PC-3 (cell line): ENCODE measurements at regions not wholly inside any gene's neighbourhood (a gene's known extent, or its start where the extent isn't known, plus 50 kb on each side); places are given as distances from the start of the nearest gene placed in this dataset.

Source experiments
- ATAC-seq: fragments of 200-7000 bp; cut with Tn5 transposase; 2 replicates; pipeline ENCODE4 v1.9.1; 2020; ENCODE audit warnings: mild to moderate bottlenecking, moderate library complexity
- BruUV-seq: library from RNA; stranded (reverse); fragments of 400-500 nt; replicated peaks from 2 replicates; lab custom pipeline; 2021; lab: Mats Ljungman, UMichigan
- CTCF ChIA-PET: fragments of 300-600 bp; sonication (Branson Sonifier 250); formaldehyde crosslinking; loops from one replicate; lab custom pipeline; 2022; ENCODE audit warnings: antibody characterized with exemption; lab: Charles Lee
- POLR2A ChIA-PET: fragments of 300-600 bp; sonication (Branson Sonifier 250); formaldehyde crosslinking; loops from one replicate; lab custom pipeline; 2022; ENCODE audit warnings: antibody characterized with exemption; ENCODE audit not compliant: unreplicated experiment; lab: Charles Lee
- DNase-seq: peaks from one replicate; pipeline ENCODE4 v3.0.0-alpha.2; 2015
- H2AFZ ChIP-seq: fragments of 300-600 bp; sonication (generic); 2 replicates; pipeline ENCODE4 v1.6.0; 2016; ENCODE audit warnings: antibody characterized with exemption, low read length
- H3F3A ChIP-seq: fragments of 300-600 bp; sonication (generic); one replicate; pipeline ENCODE4 v1.6.0; 2017; ENCODE audit warnings: antibody characterized with exemption, low read length, control low read depth, mild to moderate bottlenecking; ENCODE audit not compliant: unreplicated experiment
- H3K27ac ChIP-seq: fragments of 300-600 bp; sonication (generic); 2 replicates; pipeline ENCODE4 v1.5.1; 2016; ENCODE audit warnings: mild to moderate bottlenecking, low read length
- H3K27me3 ChIP-seq: fragments of 300-600 bp; sonication (generic); 2 replicates; pipeline ENCODE4 v1.6.1; 2016; ENCODE audit warnings: low read length, mixed read lengths
- H3K36me3 ChIP-seq: fragments of 300-600 bp; sonication (generic); 2 replicates; pipeline ENCODE4 v1.6.1; 2016; ENCODE audit warnings: low read depth, mixed run types, low read length, mixed read lengths
- H3K4me1 ChIP-seq: fragments of 300-600 bp; sonication (generic); 2 replicates; pipeline ENCODE4 v1.5.1; 2016; ENCODE audit warnings: low read length; ENCODE audit not compliant: insufficient read depth
- H3K4me2 ChIP-seq: fragments of 300-600 bp; sonication (generic); 2 replicates; pipeline ENCODE4 v1.6.0; 2016; ENCODE audit warnings: low read length
- H3K4me3 ChIP-seq: fragments of 300-600 bp; sonication (generic); 2 replicates; pipeline ENCODE4 v1.5.1; 2016; ENCODE audit warnings: mild to moderate bottlenecking, low read length, mixed read lengths
- H3K79me2 ChIP-seq: fragments of 300-600 bp; sonication (generic); 2 replicates; pipeline ENCODE4 v1.6.1; 2017; ENCODE audit warnings: low read length, mixed read lengths
- H3K9ac ChIP-seq: fragments of 300-600 bp; sonication (generic); 2 replicates; pipeline ENCODE4 v1.6.0; 2016; ENCODE audit warnings: mild to moderate bottlenecking, low read length
- H3K9me2 ChIP-seq: fragments of 300-600 bp; sonication (generic); replicated peaks from 2 replicates; pipeline ENCODE4 v1.6.1; 2016; ENCODE audit warnings: mixed run types, low read length, mixed read lengths
- H3K9me3 ChIP-seq: fragments of 300-600 bp; sonication (generic); 2 replicates; pipeline ENCODE4 v1.6.1; 2016; ENCODE audit warnings: low read length, mixed read lengths
- H4K20me1 ChIP-seq: fragments of 300-600 bp; sonication (generic); 2 replicates; pipeline ENCODE4 v1.6.1; 2016; ENCODE audit warnings: low read length, mixed read lengths
- EZH2 ChIP-seq: fragments of 300-600 bp; sonication (generic); IDR thresholded peaks from one replicate; pipeline ENCODE4 v1.6.1; 2017; ENCODE audit warnings: antibody characterized with exemption, mild to moderate bottlenecking, low read length; ENCODE audit not compliant: unreplicated experiment
- EZH2phosphoT487 ChIP-seq: fragments of 300-600 bp; sonication (generic); IDR thresholded peaks from 2 replicates; pipeline ENCODE4 v1.6.1; 2018; ENCODE audit warnings: mild to moderate bottlenecking, antibody characterized with exemption, low read length, borderline replicate concordance
- intact Hi-C: fragments of 100-400 bp; cut with micrococcal nuclease; formaldehyde crosslinking; loops from 2 replicates; pipeline ENCODE4 v1.9.0; 2023
- TF ChIP-seq, protein P1 (sequence below): fragments of 300-600 bp; sonication (generic); conservative IDR thresholded peaks from 2 replicates; pipeline ENCODE4 v1.5.1; 2017; ENCODE audit warnings: antibody characterized with exemption, low read depth, mild to moderate bottlenecking, low read length

DNA sequence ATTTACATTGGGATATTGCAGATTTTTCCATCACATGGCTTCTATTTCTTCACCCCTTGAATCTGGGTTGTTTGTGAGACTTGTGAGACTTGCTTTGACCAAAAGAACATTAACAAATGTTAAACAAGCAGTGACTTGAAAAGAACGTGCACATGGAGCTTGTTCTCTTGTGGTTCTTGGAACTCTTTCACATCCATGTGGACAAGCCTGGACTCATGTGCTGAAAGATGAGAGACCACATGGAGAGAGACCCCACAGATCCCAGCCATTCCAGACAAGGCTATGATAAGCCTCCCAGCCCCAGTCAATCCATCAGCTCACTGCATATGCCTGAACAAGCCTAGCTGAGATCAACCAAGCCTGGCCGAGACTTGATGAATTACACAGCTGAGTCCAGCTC is 1365.7 kb upstream of the GJE1 start:
- Histone ChIP-seq H3K9me3 (peaks cover 6% of the 10 kb centered on the region; the same call in 1 of the 2 replicates), H3F3A (no peaks in the 10 kb centered on the region), H4K20me1 (no peaks in the 10 kb centered on the region), H3K27ac (no peak overlapping the region), H3K79me2 (no peaks in the 10 kb centered on the region), H3K9ac (no peak overlapping the region), H2AFZ (no peak overlapping the region), H3K27me3 (no peaks in the 10 kb centered on the region), H3K4me3 (no peak overlapping the region), H3K4me1 (no peaks in the 10 kb centered on the region), H3K36me3 (no peaks in the 10 kb centered on the region; the same call in 1 of the 2 replicates), H3K4me2 (no peak overlapping the region), H3K9me2 (no peaks in the 10 kb centered on the region)
- ATAC-seq (no peak), DNase-seq (no peak)
- ChIA-PET POLR2A (no interaction called here), CTCF (no interaction called here)
- TF ChIP-seq, protein P1, sequence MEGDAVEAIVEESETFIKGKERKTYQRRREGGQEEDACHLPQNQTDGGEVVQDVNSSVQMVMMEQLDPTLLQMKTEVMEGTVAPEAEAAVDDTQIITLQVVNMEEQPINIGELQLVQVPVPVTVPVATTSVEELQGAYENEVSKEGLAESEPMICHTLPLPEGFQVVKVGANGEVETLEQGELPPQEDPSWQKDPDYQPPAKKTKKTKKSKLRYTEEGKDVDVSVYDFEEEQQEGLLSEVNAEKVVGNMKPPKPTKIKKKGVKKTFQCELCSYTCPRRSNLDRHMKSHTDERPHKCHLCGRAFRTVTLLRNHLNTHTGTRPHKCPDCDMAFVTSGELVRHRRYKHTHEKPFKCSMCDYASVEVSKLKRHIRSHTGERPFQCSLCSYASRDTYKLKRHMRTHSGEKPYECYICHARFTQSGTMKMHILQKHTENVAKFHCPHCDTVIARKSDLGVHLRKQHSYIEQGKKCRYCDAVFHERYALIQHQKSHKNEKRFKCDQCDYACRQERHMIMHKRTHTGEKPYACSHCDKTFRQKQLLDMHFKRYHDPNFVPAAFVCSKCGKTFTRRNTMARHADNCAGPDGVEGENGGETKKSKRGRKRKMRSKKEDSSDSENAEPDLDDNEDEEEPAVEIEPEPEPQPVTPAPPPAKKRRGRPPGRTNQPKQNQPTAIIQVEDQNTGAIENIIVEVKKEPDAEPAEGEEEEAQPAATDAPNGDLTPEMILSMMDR, result no peak
- TF ChIP-seq EZH2phosphoT487 (no peak), EZH2 (no peak)
- BruUV-seq, result no TSS peak
- intact Hi-C loops, result no loop called here

DNA sequence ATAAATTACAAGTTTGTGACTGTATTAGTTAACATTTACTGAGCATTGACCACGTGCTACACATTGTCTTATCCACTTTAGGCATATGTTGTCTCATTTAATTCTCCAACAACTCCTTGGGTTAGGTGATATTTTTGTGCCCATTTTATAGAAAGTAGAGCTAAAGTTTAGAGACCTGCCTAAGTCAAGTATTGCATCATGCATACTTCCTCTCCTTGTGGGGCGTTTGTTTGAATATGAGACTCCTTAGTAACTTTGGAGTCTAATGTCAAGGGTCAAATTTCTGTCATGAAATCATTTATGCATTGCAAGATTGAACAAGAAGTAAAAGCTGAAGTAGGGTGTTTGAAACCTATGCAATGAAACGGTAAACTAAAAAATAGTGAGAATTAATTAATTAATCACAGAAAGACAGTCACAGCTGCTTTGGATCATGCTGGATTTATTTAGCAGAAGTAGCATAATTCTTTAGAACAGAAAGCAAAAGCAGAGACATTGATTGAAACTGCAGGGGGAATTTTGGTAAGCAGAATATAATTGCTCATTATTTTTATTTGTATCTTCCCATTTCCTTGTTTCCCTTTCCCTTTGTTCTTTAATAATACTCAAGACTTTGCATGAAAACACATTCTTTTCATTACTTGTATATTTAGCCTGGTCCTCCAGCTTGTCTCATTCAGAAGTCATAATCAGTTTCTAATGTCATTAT is 1374.4 kb upstream of the GJE1 start:
- H3K4me2 ChIP-seq, result no peak overlapping the region

DNA sequence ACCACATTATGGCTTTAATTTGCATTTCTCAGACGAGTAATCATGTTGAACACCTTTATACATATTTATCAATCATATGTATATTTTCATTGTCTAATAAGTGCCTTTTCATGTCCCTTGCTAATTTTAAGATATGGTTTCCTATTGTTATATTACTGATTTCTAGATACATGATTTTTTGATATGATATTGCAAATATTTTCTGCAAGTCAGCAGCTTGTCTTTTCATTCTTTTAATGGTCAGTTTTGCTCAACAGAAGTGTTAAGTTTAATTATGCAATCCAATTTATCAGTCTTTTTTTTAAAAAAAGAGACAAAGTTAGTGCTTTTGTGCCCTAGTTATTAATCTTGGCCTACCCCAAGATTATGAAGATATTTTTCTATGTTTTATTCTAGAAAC is 1377.8 kb upstream of the CITED2 start:
- Histone ChIP-seq H3K36me3 (no peaks in the 10 kb centered on the region), H3F3A (no peaks in the 10 kb centered on the region), H3K9me2 (no peaks in the 10 kb centered on the region), H3K4me3 (no peak overlapping the region), H3K4me1 (no peaks in the 10 kb centered on the region), H3K4me2 (no peak overlapping the region), H3K27me3 (no peaks in the 10 kb centered on the region), H3K9me3 (no peaks in the 10 kb centered on the region), H3K27ac (no peak overlapping the region), H2AFZ (no peak overlapping the region), H4K20me1 (no peaks in the 10 kb centered on the region), H3K79me2 (no peaks in the 10 kb centered on the region), H3K9ac (no peak overlapping the region)
- ChIA-PET POLR2A (no interaction called here), CTCF (no interaction called here)
- no TSS peak for BruUV-seq
- DNase-seq (no peak), ATAC-seq (no peak)
- intact Hi-C loops, result no loop called here
- TF ChIP-seq, protein P1, result no peak
- TF ChIP-seq EZH2 (no peak), EZH2phosphoT487 (no peak)

More for the DNA sequence above, 1374.4 kb upstream of the GJE1 start:
- Histone ChIP-seq H3K79me2 (no peaks in the 10 kb centered on the region), H3K27me3 (no peaks in the 10 kb centered on the region), H3F3A (no peaks in the 10 kb centered on the region), H3K36me3 (no peaks in the 10 kb centered on the region), H4K20me1 (no peaks in the 10 kb centered on the region), H3K9me2 (no peaks in the 10 kb centered on the region), H3K4me3 (no peak overlapping the region), H3K9ac (no peak overlapping the region), H2AFZ (no peak overlapping the region), H3K4me1 (no peaks in the 10 kb centered on the region), H3K27ac (no peak overlapping the region), H3K9me3 (no peaks in the 10 kb centered on the region)
- no peak for DNase-seq
- TF ChIP-seq EZH2phosphoT487, result no peak
- TF ChIP-seq EZH2, result no peak
- TF ChIP-seq, protein P1, result no peak
- intact Hi-C loops, result no loop called here
- CTCF ChIA-PET, result no interaction called here
- ATAC-seq, result no peak
- POLR2A ChIA-PET, result no interaction called here
- BruUV-seq, result no TSS peak
